NAMALWA (cell line): ENCODE measurements at regions not wholly inside any gene's neighbourhood (a gene's known extent, or its start where the extent isn't known, plus 50 kb on each side); places are given as distances from the start of the nearest gene placed in this dataset.

Source experiments
- DNase-seq: peaks from one replicate; pipeline ENCODE4 v3.0.0-alpha.2; 2015; ENCODE audit warnings: low spot score

- no peak for DNase-seq
Observed at GRCh38 chr10:4196183-4196582, 411.2 kb upstream of the KLF6 start.

GRCh38 chr10:4195213-4195612 is 410.2 kb upstream of the KLF6 start:
- DNase-seq = no peak

- no peak for DNase-seq
Observed at GRCh38 chr10:4194231-4194630, 409.2 kb upstream of the KLF6 start.

GRCh38 chr10:4191894-4192293 is 406.9 kb upstream of the KLF6 start:
- no peak for DNase-seq

- no peak for DNase-seq
Observed at GRCh38 chr10:4191354-4191753, 406.3 kb upstream of the KLF6 start.

GRCh38 chr10:4190876-4191275 is 405.9 kb upstream of the KLF6 start:
- no peak for DNase-seq

- no peak for DNase-seq
Observed at GRCh38 chr10:4189281-4189680, 404.3 kb upstream of the KLF6 start.

GRCh38 chr10:4188406-4188805 is 403.4 kb upstream of the KLF6 start:
- no peak for DNase-seq

GRCh38 chr10:4186849-4187540 is 402.0 kb upstream of the KLF6 start:
- DNase-seq = no peak

GRCh38 chr10:4183761-4184261 is 398.8 kb upstream of the KLF6 start:
- no peak for DNase-seq

GRCh38 chr10:4181621-4182049 is 396.6 kb upstream of the KLF6 start:
- no peak for DNase-seq

GRCh38 chr10:4181081-4181480 is 396.1 kb upstream of the KLF6 start:
- no peak for DNase-seq

GRCh38 chr10:4177791-4178190 is 392.8 kb upstream of the KLF6 start:
- no peak for DNase-seq

GRCh38 chr10:4176500-4177281 is 391.7 kb upstream of the KLF6 start:
- no peak for DNase-seq

GRCh38 chr10:4174197-4174596 is 389.2 kb upstream of the KLF6 start:
- DNase-seq = no peak

GRCh38 chr10:4170633-4171314 is 385.8 kb upstream of the KLF6 start:
- no peak for DNase-seq

GRCh38 chr10:4170181-4170580 is 385.2 kb upstream of the KLF6 start:
- DNase-seq = no peak

- no peak for DNase-seq
Observed at GRCh38 chr10:4169448-4169847, 384.4 kb upstream of the KLF6 start.

- DNase-seq = no peak
Observed at GRCh38 chr10:4167216-4167615, 382.2 kb upstream of the KLF6 start.

GRCh38 chr10:4162571-4163286 is 377.7 kb upstream of the KLF6 start:
- no peak for DNase-seq

GRCh38 chr10:4159173-4159572 is 374.2 kb upstream of the KLF6 start:
- DNase-seq = no peak

- no peak for DNase-seq
Observed at GRCh38 chr10:4154191-4154715, 369.2 kb upstream of the KLF6 start.
